PC-3 (cell line): ENCODE measurements at regions not wholly inside any gene's neighbourhood (a gene's known extent, or its start where the extent isn't known, plus 50 kb on each side); places are given as distances from the start of the nearest gene placed in this dataset.
"Not testable (repeated sequence)": the region's sequence is repeated elsewhere in the genome, so short reads cannot be mapped to it uniquely, and the experiment has no call there.

Experiments used
- EZH2phosphoT487 ChIP-seq: fragments of 300-600 bp; sonication (generic); IDR thresholded peaks from 2 replicates; pipeline ENCODE4 v1.6.1; 2018; ENCODE audit warnings: mild to moderate bottlenecking, antibody characterized with exemption, low read length, borderline replicate concordance
- TF ChIP-seq, protein P1 (sequence below): fragments of 300-600 bp; sonication (generic); conservative IDR thresholded peaks from 2 replicates; pipeline ENCODE4 v1.5.1; 2017; ENCODE audit warnings: antibody characterized with exemption, low read depth, mild to moderate bottlenecking, low read length

DNA sequence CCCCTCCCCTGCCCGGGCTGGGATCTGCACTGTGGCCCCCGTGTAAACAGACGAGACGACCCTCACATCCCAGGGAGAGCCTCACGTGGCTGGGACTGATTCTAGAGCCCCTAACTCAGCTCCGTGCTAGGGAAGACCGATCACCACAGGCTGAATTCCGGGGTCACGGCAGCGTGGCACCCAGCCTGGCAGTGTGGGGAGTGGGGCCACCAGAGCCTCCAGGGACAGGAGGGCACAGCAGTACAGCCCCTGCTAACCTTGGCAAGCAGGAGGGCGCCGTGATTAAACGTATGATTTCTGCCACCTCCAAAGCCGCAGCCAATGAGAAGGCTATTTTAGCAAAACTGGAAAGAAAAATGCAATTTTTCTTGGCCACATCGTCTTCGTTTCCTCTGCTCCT lies 188.3 kb downstream of the NPIPB11 start:
- TF ChIP-seq, protein P1, sequence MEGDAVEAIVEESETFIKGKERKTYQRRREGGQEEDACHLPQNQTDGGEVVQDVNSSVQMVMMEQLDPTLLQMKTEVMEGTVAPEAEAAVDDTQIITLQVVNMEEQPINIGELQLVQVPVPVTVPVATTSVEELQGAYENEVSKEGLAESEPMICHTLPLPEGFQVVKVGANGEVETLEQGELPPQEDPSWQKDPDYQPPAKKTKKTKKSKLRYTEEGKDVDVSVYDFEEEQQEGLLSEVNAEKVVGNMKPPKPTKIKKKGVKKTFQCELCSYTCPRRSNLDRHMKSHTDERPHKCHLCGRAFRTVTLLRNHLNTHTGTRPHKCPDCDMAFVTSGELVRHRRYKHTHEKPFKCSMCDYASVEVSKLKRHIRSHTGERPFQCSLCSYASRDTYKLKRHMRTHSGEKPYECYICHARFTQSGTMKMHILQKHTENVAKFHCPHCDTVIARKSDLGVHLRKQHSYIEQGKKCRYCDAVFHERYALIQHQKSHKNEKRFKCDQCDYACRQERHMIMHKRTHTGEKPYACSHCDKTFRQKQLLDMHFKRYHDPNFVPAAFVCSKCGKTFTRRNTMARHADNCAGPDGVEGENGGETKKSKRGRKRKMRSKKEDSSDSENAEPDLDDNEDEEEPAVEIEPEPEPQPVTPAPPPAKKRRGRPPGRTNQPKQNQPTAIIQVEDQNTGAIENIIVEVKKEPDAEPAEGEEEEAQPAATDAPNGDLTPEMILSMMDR: not testable (repeated sequence)
- TF ChIP-seq EZH2phosphoT487: not testable (repeated sequence)
